ENCODE measurements at regions not wholly inside any gene's neighbourhood (a gene's known extent, or its start where the extent isn't known, plus 50 kb on each side); places are given as distances from the start of the nearest gene placed in this dataset.

DNA sequence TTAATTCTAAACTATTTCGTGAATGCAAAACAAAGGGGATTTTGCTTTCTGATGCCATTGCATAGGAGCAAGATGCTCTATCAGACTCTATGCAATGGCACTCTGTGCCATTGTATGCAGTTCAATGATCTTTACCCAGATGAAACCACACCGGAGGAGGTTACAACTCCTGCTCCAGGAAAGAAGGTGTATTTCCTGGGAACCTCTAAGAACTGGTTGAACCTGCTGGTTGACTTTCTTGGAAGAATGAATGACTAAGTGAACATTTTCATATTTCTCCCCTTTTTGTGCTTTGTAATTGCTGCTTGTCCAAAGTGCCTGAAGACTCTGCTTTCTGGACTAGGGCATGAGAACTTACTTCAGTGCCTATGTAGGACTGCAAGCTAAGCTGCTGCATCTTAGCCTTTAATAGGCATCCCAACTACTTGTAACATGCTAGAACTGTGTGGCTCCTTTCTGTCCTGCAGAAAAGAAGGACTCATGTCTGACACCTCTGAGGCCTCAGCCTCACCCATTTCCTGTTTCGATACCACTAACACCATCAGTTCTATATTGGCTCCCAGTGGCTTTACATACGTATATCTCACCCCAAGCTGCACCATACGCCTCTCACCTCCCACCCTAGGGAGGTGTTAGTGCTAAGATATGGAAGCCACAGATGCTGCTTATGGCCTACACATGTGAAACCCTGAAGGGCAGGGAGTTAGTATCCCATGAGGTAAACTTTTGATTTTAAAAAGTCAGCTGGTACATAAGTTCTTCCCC lies 193.5 kb upstream of the CNOT2 start:
- no peak overlapping the region for H3K27ac Mint-ChIP-seq
- no peaks in the 10 kb centered on the region for H3K27me3 Mint-ChIP-seq
- H3K9me3 Mint-ChIP-seq: no peaks in the 10 kb centered on the region
- peaks cover 4% of the 10 kb centered on the region for H3K4me1 Mint-ChIP-seq
- H3K4me3 Mint-ChIP-seq: no peak overlapping the region
- no peaks in the 10 kb centered on the region for H3K36me3 Mint-ChIP-seq
- no peak for DNase-seq
- CTCF ChIA-PET: no interaction called here

DNA sequence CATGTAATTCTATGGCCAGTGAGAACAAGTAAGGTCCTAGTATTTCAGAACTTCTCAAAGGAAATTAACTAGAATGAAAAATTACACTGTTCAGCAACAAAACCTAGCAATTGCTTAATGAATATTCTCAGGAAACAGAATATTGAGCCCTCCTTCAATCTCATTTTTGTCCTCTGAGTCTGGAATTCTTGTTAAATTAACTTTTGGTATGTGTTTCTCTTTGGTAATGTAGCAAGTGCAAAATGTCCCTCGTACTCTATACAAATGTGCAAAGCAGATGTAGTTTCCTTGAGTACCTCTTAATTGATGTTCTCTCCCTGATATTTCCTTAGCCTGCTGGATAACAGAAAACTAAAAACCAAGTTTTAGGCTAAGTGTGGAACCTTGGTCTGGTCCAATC lies 190.8 kb upstream of the CNOT2 start:
- CTCF ChIA-PET: no interaction called here
- Mint-ChIP-seq H3K4me1 (peaks cover 4% of the 10 kb centered on the region), H3K27ac (no peak overlapping the region), H3K27me3 (no peaks in the 10 kb centered on the region), H3K4me3 (no peak overlapping the region), H3K9me3 (no peaks in the 10 kb centered on the region), H3K36me3 (no peaks in the 10 kb centered on the region)
- no peak for DNase-seq

DNA sequence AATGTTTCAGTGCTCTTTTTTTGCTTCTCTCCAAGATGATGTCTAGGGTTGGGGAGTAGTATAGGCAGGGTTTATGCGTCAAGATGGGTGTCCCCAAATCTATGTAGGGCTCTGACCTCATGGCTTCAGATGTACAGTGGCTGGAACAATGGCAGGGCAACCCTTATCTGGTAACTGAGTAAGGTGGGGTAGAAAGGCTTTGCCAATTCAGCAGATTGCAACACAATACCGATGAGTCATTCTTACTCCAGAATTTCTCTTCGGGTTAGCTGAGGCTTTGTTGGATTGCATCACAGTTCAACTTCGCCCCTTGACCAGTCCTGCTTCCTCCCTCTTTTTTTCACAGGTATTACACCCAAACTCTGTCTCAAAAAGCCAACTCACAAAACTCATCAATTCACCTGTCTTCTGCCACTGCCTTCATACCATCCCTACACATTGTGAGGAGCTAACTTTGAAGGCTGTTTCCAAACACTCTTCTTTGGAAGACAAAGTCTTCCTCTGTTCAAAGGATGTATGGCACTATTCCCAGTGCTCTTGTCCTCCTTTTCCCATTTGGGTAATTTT lies 190.2 kb upstream of the CNOT2 start:
- DNase-seq: no peak
- no peak overlapping the region for H3K27ac Mint-ChIP-seq
- H3K9me3 Mint-ChIP-seq: no peaks in the 10 kb centered on the region
- H3K27me3 Mint-ChIP-seq: no peaks in the 10 kb centered on the region
- CTCF ChIA-PET: no interaction called here
- peaks cover 4% of the 10 kb centered on the region for H3K4me1 Mint-ChIP-seq
- no peaks in the 10 kb centered on the region for H3K36me3 Mint-ChIP-seq
- no peak overlapping the region for H3K4me3 Mint-ChIP-seq

DNA sequence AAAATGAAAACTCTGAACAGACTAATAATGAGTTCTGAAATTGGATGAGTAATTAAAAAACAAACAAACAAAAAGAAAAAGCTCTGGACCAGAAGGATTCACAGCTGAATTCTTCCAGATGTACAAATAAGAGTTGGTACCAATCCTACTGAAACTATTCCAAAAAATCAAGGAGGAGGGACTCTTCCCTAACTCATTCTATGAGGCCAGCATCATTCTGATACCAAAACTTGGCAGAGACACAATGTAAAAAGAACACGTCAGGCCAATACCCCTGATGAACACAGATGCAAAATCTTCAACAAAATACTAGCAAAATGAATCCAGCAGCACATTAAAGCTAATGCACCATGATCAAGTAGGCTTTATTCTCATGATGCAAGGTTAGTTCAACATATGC lies 183.9 kb upstream of the CNOT2 start:
- H3K4me3 Mint-ChIP-seq: no peak overlapping the region
- H3K4me1 Mint-ChIP-seq: no peaks in the 10 kb centered on the region
- CTCF ChIA-PET: no interaction called here
- no peak overlapping the region for H3K27ac Mint-ChIP-seq
- no peaks in the 10 kb centered on the region for H3K9me3 Mint-ChIP-seq
- H3K27me3 Mint-ChIP-seq: no peaks in the 10 kb centered on the region
- no peak for DNase-seq
- no peaks in the 10 kb centered on the region for H3K36me3 Mint-ChIP-seq

DNA sequence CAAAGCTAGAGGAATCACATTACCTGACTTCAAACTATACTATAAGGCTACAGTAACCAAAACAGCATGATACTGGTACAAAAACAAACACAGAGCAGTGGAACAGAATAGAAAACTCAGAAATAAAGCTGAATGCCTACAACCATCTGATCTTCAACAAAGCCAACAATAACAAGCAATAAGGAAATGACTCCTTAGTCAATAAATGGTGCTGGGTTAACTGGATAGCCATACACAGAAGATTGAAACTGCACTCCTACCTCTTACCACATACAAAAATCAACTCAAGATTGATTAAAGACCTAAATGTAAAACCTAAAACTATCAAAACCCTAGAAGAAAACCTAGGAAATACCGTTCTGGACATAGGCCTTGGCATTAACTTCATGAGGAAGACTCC lies 182.6 kb upstream of the CNOT2 start:
- no peak for DNase-seq
- Mint-ChIP-seq H3K4me3 (no peak overlapping the region), H3K4me1 (no peaks in the 10 kb centered on the region), H3K27me3 (no peaks in the 10 kb centered on the region), H3K9me3 (no peaks in the 10 kb centered on the region), H3K36me3 (no peaks in the 10 kb centered on the region), H3K27ac (no peak overlapping the region)
- CTCF ChIA-PET: interaction anchor here (0.7 kb wide), 1 partner anchor 262 kb away, joined by 3 read pairs; no protein-coding TSS in a partner anchor

DNA sequence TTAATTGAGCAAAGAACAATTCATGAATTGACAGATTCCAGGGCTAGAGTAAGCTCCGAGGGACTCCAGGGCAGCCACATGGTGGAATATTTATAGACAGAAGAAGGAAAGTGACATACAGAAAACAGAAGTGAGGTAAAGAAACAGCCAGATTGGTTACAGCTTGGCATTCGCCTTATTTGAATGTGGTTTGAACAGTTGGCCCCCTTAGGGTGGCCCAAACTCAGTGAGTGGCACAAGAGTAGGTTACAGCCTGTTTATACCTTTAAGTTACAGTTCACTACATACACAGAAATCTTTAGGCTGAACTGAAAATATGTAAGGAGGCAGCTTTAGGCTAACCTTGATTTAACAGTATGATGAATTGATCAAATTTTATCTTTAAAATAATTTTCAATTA lies 174.5 kb upstream of the CNOT2 start:
- H3K27ac Mint-ChIP-seq: no peak overlapping the region
- H3K36me3 Mint-ChIP-seq: no peaks in the 10 kb centered on the region
- CTCF ChIA-PET: no interaction called here
- H3K4me1 Mint-ChIP-seq: no peaks in the 10 kb centered on the region
- H3K27me3 Mint-ChIP-seq: peaks cover 4% of the 10 kb centered on the region
- no peak overlapping the region for H3K4me3 Mint-ChIP-seq
- no peaks in the 10 kb centered on the region for H3K9me3 Mint-ChIP-seq
- DNase-seq: no peak

DNA sequence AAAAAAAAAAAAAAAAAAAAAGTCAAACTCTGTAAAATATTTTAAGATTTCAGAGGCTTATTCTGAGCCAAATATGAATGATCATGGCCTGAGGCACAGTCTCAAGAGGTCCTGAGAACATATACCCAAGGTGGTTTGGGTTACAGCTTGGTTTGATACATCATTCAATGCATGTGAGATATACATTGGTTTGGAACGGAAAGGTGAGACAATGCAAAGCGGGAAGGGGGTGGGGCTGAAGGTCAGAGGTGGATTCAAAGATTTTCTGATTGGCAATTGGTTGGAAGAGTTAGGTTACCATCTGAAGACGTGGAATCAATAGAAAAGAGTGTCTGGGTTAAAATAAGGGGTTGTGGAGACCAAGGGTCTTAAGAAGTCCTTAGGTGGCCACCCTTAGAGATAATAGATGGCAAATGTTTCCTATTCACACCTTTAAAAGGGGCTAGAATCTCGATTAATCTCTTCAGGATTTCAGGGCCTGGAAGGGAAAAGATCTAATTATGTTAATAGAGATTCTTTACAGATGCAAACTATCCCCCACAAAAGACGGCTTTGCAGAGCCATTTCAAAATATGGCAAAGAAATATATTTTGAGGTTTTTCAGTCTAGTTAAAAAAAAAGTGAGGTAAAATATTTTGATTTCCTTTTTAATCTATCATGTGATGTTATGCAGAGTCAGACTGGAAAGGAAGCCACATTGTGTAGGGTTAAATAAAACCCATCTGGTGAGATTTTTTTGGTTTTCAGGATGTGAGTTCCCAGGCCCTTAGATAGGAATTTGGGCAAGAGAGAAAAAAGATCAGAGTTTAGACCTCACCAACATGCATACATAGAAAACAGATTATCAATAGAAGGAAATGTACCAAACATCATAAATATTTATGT lies 173.8 kb upstream of the CNOT2 start:
- DNase-seq: no peak
- Mint-ChIP-seq H3K27ac (no peak overlapping the region), H3K4me3 (no peak overlapping the region), H3K36me3 (no peaks in the 10 kb centered on the region), H3K27me3 (peaks cover 4% of the 10 kb centered on the region), H3K4me1 (no peaks in the 10 kb centered on the region), H3K9me3 (no peaks in the 10 kb centered on the region)
- CTCF ChIA-PET: no interaction called here

DNA sequence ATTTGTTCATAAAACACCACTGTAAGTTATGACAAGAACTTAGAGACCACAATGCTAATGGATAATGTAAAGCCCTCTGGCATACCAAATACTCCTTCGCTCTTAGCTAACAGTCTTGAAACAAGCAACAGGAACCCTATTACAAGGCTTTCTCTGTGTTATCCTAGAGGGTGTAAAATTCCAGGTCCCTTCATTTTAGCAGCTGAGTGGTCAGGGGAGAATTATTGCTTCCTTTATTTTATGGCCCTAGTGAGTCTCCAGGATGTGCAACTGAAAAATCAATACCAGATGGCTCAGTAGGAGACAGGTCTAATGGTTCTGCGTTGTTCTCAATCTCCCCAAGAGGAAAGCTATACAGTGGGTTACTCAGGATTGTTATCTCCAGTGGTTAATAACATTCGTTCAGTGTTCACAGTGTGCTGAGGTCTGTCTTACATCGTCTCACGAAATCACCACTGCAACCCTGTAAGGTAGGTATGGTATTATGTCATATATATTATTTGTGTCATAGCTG lies 172.7 kb upstream of the CNOT2 start:
- H3K4me3 Mint-ChIP-seq: no peak overlapping the region
- H3K9me3 Mint-ChIP-seq: no peaks in the 10 kb centered on the region
- CTCF ChIA-PET: no interaction called here
- H3K4me1 Mint-ChIP-seq: no peaks in the 10 kb centered on the region
- peaks cover 4% of the 10 kb centered on the region for H3K27me3 Mint-ChIP-seq
- no peaks in the 10 kb centered on the region for H3K36me3 Mint-ChIP-seq
- DNase-seq: no peak
- H3K27ac Mint-ChIP-seq: no peak overlapping the region

DNA sequence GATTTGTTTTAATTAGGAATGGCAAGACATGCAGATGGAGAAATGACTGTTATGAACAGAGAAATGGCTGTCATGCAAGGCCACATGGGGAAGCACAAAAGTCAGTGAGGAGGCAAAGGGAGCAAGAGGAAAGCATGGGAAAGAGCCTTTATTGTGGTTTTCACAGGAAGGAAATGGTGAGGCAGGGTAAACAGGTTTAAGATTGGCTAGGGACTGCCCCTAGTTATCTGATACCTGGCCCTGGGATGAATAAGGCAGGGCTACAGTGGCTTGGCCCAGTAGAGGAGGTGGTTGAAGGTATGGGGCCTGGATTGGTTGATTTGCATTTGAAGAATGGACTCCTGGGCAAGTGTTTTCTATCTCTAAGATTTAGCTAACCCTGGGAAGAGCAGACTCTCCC lies 168.7 kb upstream of the CNOT2 start:
- Mint-ChIP-seq H3K4me3 (no peak overlapping the region), H3K9me3 (no peaks in the 10 kb centered on the region), H3K27me3 (no peaks in the 10 kb centered on the region)

DNA sequence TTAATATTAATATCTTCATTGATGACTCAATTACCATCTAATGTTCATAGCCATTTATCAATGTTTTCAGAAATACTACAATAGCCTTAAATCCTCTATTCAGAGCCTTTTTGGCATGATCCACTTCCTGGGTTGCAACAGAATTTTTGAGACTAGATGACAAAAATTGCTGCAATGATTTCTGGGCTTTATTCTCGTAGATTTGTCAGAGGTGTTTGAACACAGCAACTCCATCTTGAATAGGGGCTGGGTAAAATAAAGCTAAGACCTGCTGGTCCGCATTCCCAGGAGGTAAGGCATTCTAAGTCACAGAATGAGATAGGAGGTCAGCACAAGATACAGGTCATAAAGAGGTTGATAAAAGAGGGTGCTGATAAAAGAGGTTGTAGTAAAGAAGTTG lies 165.8 kb upstream of the CNOT2 start:
- no peak overlapping the region for H3K4me3 Mint-ChIP-seq
- H3K4me1 Mint-ChIP-seq: no peaks in the 10 kb centered on the region
- DNase-seq: no peak
- CTCF ChIA-PET: no interaction called here
- no peaks in the 10 kb centered on the region for H3K36me3 Mint-ChIP-seq
- no peaks in the 10 kb centered on the region for H3K27me3 Mint-ChIP-seq
- H3K27ac Mint-ChIP-seq: no peak overlapping the region
- peaks cover 1% of the 10 kb centered on the region for H3K9me3 Mint-ChIP-seq

More for the DNA sequence above, 168.7 kb upstream of the CNOT2 start:
- Mint-ChIP-seq H3K36me3 (no peaks in the 10 kb centered on the region), H3K27ac (no peak overlapping the region), H3K4me1 (no peaks in the 10 kb centered on the region)
- CTCF ChIA-PET: no interaction called here
- DNase-seq: no peak

DNA sequence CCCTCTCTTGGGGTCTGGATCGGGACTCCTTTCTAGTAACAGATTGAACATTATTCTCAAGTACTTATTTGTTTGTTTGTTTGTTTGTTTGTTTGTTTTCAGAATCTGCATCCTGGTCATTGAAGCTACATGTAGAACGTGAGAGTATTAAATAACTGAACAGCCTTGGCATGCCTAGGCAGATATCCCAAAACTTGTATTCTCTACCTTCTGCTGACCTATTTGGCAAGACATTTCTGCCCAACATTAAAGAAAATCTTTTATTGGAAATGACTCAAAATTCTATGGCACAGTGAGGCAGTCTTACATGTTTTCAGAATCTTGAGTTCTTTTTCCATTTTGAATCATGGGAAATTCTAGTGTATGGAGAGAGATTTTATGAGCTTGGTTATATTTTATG lies 165.1 kb upstream of the CNOT2 start:
- Mint-ChIP-seq H3K4me3 (no peak overlapping the region), H3K9me3 (peaks cover 3% of the 10 kb centered on the region), H3K27ac (no peak overlapping the region), H3K4me1 (no peaks in the 10 kb centered on the region), H3K36me3 (no peaks in the 10 kb centered on the region), H3K27me3 (no peaks in the 10 kb centered on the region)
- no peak for DNase-seq
- CTCF ChIA-PET: no interaction called here

DNA sequence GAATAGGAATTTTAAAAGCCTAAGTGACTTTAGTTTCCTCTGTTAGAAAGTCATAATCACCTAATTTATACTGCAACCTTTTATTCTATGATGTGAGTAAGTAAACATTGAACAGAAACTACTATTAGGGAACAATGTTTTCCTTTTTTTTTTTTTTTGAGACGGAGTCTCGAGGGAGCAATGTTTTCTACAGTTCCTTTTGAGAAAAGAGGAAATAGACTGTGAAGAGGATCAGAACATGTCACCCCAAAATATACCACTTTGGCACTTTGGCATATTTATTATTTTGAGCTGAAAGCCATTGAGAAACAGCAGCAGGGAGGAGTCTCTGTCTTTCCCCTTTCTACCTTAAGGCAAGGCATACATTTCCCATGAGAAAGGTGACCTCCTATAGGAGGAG lies 162.7 kb upstream of the CNOT2 start:
- H3K4me3 Mint-ChIP-seq: no peak overlapping the region
- no peak for DNase-seq

DNA sequence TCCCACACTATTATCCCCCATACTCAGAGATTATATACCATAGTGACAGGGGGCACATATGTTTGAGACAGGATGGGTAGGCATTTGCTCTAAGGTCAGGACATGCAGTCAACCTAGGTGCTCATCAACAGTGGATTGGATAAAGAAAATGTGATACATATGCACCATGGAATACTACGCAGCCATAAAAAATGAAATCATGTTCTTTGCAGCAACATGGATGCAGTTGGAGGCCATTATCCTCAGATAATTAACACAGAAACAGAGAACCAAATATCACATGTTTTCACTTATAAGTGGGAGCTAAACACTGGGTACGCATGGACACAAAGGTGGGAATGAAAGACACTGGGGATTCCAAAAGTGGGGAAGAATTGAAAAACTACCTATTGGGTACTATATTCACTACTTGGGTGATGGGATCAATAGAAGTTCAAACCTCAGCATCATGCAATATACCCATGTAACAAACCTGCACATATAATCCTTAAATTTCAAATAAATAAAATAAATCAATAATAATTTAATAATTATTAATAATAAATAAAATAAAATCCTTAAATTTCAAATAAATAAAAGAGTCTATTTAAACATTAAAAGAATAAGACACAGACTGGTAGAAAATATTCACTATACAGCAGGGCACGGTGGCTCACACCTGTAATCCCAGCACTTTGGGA lies 160.1 kb upstream of the CNOT2 start:
- Mint-ChIP-seq H3K27ac (no peak overlapping the region), H3K9me3 (peaks cover 4% of the 10 kb centered on the region), H3K36me3 (no peaks in the 10 kb centered on the region), H3K4me1 (no peaks in the 10 kb centered on the region), H3K27me3 (no peaks in the 10 kb centered on the region), H3K4me3 (no peak overlapping the region)
- CTCF ChIA-PET: no interaction called here
- DNase-seq: no peak

More for the DNA sequence above, 162.7 kb upstream of the CNOT2 start:
- H3K27ac Mint-ChIP-seq: no peak overlapping the region
- H3K36me3 Mint-ChIP-seq: no peaks in the 10 kb centered on the region
- H3K4me1 Mint-ChIP-seq: no peaks in the 10 kb centered on the region
- H3K9me3 Mint-ChIP-seq: peaks cover 4% of the 10 kb centered on the region
- CTCF ChIA-PET: no interaction called here
- no peaks in the 10 kb centered on the region for H3K27me3 Mint-ChIP-seq

DNA sequence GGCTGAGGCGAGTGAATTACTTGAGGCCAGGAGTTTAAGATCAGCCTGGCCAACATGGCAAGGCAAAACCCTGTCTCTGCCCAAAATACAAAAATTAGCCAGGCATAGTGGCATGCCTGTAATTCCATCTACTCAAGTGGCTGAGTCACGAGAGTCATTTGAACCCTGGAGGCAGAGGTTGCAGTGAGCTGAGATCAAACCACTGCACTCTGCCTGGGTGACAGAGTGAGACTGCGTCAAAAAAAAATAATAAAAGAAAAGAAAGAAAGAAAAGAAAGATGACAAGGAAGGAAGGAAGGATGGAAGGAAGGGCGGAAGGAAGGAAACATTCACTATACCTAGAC lies 159.6 kb upstream of the CNOT2 start:
- Mint-ChIP-seq H3K27ac (no peak overlapping the region), H3K36me3 (no peaks in the 10 kb centered on the region), H3K9me3 (peaks cover 4% of the 10 kb centered on the region), H3K4me3 (no peak overlapping the region), H3K27me3 (no peaks in the 10 kb centered on the region), H3K4me1 (no peaks in the 10 kb centered on the region)
- no peak for DNase-seq
- CTCF ChIA-PET: no interaction called here

All from activated naive CD4-positive, alpha-beta T cell treated with anti-CD3 and anti-CD28 coated beads, Interleukin-2, amount 10 ng/mL, durations not matched to agents 7 days and 5 days (primary cell).